ENCODE measurements at regions not wholly inside any gene's neighbourhood (a gene's known extent, or its start where the extent isn't known, plus 50 kb on each side); places are given as distances from the start of the nearest gene placed in this dataset.

DNA sequence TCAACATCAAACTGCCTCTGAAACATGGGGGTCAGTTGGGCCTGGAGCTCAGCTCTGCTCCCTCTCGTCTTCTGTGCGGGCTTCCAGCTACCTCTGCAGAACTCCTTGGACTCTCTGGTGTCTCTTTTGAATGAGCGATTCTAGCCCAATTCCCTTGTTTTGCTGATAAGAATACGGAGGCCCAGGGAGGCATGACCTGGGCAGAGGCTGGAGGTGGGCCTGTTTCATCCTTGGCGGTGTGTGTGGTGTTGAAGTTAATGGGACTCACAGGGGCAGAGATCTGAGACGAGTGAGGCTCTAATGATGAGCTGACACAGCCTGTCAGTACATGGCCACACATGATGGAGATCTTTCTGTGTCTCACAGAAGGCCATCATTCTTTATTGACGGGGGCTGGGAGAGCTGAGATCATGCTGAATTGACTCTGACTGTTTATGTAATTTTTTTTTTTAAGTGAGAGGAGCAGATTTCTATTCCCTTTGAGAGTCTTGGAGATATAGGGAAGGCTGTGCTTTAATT lies 134.5 kb downstream of the URB2 start:
- no peak for DNase-seq (ENCODE audit: low spot score)

GRCh38 chr1:229762891-229763290 lies 136.8 kb downstream of the URB2 start:
- DNase-seq (ENCODE audit: low spot score): no peak

DNA sequence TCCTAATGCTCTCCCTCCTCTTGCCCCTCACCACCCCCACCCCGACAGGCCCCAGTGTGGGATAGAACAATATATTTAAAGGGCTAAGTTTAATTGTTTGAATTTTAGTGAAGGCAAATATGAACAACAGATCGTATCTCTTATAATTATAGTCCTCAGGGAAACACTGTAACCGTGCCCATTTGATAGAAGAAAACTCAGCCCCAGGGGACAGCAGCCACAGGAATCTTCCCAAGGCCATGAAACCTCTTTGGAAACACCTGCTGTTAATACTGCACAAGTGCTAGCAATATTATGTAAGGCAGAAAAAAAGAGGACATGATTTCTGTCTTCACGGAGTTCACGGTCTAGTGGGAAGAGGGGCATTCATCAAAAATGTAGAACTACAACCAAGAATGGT lies 142.2 kb downstream of the URB2 start:
- DNase-seq (ENCODE audit: low spot score): no peak

DNA sequence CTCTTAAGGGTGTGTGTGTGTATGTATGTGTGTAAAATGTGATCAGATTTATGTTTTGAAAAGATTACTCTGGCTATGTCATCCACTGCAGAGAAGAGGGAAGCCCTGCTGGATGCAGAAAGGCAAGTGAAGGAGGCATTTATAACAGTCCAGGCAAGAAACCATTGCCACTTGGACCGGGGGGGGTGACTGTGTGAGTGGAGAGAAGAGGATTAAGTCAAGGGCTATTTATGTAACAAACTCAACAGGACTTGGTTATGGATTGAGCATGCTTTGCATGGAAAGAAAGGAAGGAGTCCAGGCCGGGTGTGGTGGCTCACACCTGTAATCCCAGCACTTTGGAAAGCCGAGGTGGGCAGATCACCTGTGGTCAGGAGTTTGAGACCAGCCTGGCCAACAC lies 143.0 kb downstream of the URB2 start:
- no peak for DNase-seq (ENCODE audit: low spot score)

DNA sequence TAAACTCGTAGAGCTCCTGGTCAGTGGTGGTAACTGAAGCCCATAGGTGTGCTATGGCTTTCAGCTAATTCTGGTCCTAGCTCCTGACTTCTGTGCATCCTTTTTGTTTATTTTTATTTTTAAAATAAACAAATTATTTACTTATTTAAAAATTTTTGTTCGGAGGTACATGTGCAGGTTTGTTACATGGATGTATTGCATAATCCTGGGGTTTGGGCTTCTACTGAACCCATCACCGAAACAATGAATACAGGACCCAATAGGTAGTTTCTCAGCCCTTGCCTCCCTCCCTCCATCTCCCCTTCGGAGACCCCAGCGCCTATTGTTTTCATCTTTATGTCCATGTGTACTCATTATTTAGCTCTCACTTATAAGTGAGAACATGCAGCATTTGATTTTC lies 143.8 kb downstream of the URB2 start:
- DNase-seq (ENCODE audit: low spot score): no peak

- DNase-seq (ENCODE audit: low spot score): no peak
These were observed 152.7 kb downstream of the URB2 start for GRCh38 chr1:229778794-229779193.

DNA sequence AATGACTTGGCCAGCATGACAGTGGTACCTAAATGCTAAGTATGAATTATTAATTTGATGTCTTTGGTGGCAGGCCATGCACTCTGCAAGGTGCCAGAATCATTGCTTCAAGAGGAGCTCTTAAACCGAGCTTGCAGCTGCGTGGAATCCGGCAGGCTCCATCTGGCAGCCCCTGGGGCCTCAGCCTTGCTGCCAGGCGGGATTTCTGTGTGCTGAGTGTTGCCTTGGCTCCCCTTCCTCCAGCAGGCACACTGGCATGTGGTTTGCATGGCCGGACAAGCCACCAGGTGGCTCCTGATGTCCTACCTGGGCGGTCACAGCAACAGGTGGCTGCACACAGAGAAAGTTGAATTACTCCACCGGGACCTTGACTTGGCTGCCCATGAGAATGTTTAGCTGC lies 155.4 kb downstream of the URB2 start:
- no peak for DNase-seq (ENCODE audit: low spot score)

- no peak for DNase-seq (ENCODE audit: low spot score)
These were observed 156.4 kb downstream of the URB2 start for GRCh38 chr1:229782469-229782868.

DNA sequence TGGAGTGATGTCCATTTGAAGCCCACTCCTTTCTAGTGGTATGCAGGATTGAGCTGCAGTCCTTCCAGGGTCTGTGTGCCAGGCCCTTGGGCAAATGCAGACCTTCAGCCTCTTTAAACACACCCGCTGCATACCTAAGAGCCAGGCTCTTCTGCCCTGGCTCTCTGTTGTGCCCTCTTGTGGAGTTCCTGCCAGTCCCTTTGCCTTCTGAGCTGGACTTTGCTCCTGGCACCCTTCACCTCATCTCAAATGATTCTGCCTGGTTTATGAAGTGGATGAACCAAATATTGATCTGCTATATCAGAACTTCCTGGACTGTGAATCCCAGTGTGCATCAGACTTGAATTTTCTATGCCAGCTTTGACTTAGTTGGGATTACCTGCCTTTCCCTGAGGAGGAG lies 158.8 kb downstream of the URB2 start:
- DNase-seq (ENCODE audit: low spot score): no peak

- no peak for DNase-seq (ENCODE audit: low spot score)
These were observed 161.0 kb downstream of the URB2 start for GRCh38 chr1:229786974-229787610.

DNA sequence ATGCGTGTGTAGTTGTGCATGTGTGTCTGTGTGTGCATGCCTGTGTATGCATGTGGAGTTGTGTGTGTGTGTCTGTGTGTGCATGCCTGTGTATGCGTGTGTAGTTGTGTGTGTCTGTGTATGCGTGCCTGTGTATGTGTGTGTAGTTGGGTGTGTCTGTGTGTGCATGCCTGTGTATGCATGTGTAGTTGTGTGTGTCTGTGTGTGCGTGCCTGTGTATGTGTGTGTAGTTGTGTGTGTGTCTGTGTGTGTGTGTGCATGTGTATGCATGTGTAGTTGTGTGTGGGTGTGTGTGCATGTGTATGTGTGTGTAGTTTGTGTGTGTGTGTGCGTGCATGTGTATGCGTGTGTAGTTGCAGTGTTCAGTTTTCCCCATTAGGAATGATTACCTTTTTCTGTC lies 162.0 kb downstream of the URB2 start:
- no peak for DNase-seq (ENCODE audit: low spot score)

- DNase-seq (ENCODE audit: low spot score): no peak
These were observed 166.2 kb downstream of the URB2 start for GRCh38 chr1:229792012-229792975.

DNA sequence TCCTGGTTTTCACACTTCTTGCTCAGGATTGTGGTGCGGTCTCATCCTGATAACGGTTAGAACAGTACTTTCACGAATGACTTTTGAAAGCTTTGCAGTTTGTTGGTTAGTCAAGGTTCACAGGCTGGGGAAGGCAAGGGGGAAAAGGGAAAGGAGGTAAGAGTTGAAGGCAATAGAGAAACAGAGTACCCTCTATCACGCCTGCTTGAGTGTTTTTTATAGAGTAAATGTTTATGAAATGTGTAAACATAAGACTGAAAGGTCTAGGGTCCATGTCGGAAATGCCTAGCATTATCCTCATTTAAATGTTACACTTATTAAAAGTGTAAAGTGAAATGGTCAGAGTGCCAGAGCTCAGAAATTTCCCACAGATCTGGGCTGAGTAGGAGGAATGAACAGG lies 167.4 kb downstream of the URB2 start:
- DNase-seq (ENCODE audit: low spot score): no peak

DNA sequence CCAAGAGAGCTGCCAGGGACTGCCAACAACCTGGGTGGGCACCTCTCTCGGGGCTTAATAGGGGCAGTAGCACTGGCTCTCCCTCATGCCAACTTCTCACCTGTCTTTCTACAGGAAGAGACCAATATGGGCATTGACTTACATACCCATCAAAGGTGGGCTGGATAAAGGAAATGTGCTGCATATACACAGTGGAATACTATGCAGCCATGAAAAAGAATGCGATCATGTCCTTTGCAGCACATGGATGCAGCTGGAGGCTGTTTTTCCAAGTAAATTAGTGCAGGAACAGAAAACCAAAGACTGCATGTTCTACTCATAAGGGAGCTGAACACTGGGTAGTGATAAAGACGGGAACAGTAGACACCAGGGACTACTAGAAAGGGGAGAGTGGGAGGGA lies 172.5 kb downstream of the URB2 start:
- DNase-seq (ENCODE audit: low spot score): no peak

GRCh38 chr1:229803626-229804217 lies 177.7 kb downstream of the URB2 start:
- DNase-seq (ENCODE audit: low spot score): no peak

DNA sequence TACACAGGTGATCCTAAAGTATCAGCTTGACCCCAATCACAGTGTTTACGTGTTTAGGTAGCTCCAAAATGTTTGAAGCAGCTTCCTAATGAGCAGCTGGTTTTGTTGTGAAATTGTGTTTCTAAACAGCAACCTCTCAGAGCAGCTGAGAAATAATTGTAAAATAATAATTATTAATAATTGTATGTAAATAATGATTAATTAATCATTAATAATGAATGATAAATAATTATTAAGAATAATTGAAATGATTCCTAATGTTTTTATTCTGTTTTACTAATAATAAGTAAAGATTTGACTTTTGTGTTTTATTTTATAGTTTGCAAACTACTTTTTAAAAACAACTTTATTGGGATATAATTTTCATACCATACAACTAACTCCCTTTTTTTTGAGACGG lies 182.2 kb downstream of the URB2 start:
- DNase-seq (ENCODE audit: low spot score): no peak

DNA sequence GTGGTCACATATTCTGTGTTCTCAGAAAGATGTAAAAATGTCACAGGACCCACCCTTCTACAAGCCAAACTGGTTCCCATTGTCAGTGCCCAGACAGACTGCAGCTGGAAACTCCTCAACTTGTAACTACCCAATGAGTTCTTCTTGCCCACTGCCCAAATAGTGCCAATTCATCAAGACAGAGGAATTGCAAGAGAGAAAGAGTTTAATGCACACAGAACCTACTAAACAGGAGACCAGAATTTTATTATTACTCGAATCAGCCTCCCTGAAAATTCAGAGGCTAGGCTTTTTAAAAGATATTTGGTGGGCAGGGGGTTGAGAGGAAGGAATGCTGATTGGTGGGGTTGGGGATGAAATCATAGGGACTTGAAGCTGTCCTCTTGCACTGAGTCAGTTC lies 184.1 kb downstream of the URB2 start:
- no peak for DNase-seq (ENCODE audit: low spot score)

DNA sequence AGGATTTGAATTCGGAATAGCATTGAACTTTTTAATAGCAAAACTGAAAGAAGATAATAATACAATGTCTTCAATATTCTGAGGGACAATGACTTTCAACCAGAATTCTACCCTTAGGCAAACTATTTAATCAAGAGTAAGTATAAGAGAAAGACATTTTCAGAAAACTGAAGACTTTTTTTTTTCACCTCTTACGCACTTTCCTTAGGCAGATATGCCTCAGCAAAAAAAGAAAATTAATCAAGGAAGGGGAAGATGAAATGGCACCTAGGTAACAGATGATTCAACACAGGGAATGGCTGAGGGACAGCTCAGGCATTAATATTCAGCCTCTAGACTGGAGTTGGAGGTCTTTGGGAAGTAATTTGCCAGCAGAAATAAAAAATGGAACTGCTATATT lies 184.9 kb downstream of the URB2 start:
- DNase-seq (ENCODE audit: low spot score): no peak

DNA sequence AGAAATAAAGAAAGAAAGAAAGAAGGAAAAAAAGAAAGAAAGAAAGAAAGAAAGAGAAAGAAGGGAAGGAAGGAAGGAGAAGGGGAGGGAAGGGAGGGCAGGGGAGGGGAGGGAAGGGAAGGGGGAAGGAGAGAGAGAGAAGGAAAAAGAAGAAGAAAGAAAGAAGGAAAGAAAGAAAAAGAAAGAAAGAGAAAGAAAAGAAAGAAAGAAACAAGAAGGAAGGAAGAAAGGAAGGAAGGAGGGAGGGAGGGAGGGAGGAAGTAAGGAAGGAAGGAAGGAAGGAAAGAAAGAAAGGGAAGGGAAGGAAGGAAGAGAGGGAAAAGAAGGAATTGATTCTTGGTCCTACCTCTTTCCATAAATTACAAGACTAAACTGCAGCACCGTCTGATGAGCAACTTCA lies 186.1 kb downstream of the URB2 start:
- DNase-seq (ENCODE audit: low spot score): no peak

- no peak for DNase-seq (ENCODE audit: low spot score)
These were observed 186.6 kb downstream of the URB2 start for GRCh38 chr1:229812693-229813092.

DNA sequence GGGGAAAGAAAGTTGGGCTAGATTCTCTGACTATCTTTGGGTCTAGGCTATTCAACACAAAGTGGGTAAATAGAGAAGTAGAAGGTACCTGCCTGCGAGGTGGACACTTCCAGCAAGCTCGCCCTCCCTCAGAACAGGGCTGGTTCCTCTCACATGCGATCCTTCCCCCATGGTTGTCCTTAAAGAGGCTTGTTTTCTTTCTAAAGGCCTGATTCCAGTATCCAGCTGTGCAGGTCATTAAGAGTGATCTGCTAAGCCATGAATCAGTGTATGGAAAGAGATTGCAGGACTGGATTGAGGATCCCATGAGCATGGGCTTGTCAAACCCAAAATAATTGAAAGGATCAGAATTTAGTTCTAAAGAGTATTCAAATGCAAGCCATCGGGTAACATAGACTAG lies 189.0 kb downstream of the URB2 start:
- DNase-seq (ENCODE audit: low spot score): no peak

DNA sequence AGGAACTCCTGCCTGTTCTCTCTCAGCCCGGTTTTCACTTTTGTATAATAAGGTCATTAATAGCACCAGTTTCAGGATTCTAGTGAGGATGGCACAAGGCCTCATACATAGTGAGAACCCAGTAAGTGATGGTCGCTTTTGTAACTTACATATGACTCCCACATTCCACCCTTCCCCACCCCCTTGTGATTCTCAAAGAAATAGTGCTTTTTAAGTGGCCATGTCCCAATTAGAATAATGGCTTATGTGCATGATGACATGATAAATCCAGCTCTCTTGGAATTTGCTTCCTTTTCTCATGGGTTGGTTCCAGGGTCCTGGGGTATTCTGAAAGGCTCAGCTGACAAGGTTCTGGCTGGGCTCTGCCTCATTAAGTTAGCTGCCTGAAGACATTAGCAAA lies 189.9 kb downstream of the URB2 start:
- DNase-seq (ENCODE audit: low spot score): no peak

- no peak for DNase-seq (ENCODE audit: low spot score)
These were observed 191.9 kb downstream of the URB2 start for GRCh38 chr1:229817936-229818335.

Data from COLO829 (cell line).